PC-9 (cell line): ENCODE measurements at regions not wholly inside any gene's neighbourhood (a gene's known extent, or its start where the extent isn't known, plus 50 kb on each side); places are given as distances from the start of the nearest gene placed in this dataset.

Source experiments
- BruUV-seq: library from RNA; stranded (reverse); fragments of 400-500 nt; replicated peaks from 2 replicates; lab custom pipeline; 2021; lab: Mats Ljungman, UMichigan
- CTCF ChIA-PET: fragments of 300-600 bp; sonication (Branson Sonifier 250); formaldehyde crosslinking; loops from one replicate; lab custom pipeline; 2022; ENCODE audit warnings: antibody characterized with exemption; lab: Charles Lee
- POLR2A ChIA-PET: fragments of 300-600 bp; sonication (Branson Sonifier 250); formaldehyde crosslinking; loops from one replicate; lab custom pipeline; 2022; ENCODE audit warnings: antibody characterized with exemption; ENCODE audit not compliant: unreplicated experiment; lab: Charles Lee
- DNase-seq, 2 experiments: peaks; one replicate each; pipeline versions ENCODE4 v3.0.0 to v3.0.0-alpha.2; 2015 to 2022; ENCODE audit warnings: mixed read lengths in 1 of 2
- H2AFZ ChIP-seq: fragments of 200-600 bp; sonication (generic); 2 replicates; pipeline ENCODE4 v1.8.1; 2017; ENCODE audit warnings: antibody characterized with exemption
- H3F3A ChIP-seq: fragments of 200-600 bp; sonication (generic); 2 replicates; pipeline ENCODE4 v1.8.1; 2017; ENCODE audit warnings: antibody characterized with exemption, mild to moderate bottlenecking, low read depth; ENCODE audit not compliant: insufficient read depth
- H3K27ac ChIP-seq: fragments of 200-600 bp; sonication (generic); 2 replicates; pipeline ENCODE4 v1.6.1; 2016; ENCODE audit warnings: mixed run types
- H3K27me3 ChIP-seq: fragments of 200-600 bp; sonication (generic); 2 replicates; pipeline ENCODE4 v1.6.1; 2016; ENCODE audit warnings: low read depth, mixed run types; ENCODE audit not compliant: insufficient read depth
- H3K36me3 ChIP-seq: fragments of 200-600 bp; sonication (generic); 2 replicates; pipeline ENCODE4 v1.6.1; 2016; ENCODE audit warnings: low read depth, mixed run types
- H3K4me1 ChIP-seq: fragments of 200-600 bp; sonication (generic); replicated peaks from 2 replicates; pipeline ENCODE4 v1.6.1; 2016; ENCODE audit warnings: mixed run types; ENCODE audit not compliant: insufficient read depth
- H3K4me2 ChIP-seq: fragments of 200-600 bp; sonication (generic); 2 replicates; pipeline ENCODE4 v1.6.1; 2017; ENCODE audit warnings: mixed run types
- H3K4me3 ChIP-seq: fragments of 200-600 bp; sonication (generic); 2 replicates; pipeline ENCODE4 v1.6.1; 2016; ENCODE audit warnings: mixed run types
- H3K79me2 ChIP-seq: fragments of 200-600 bp; sonication (generic); 2 replicates; pipeline ENCODE4 v1.6.1; 2017; ENCODE audit warnings: low read depth, mixed run types
- H3K9me2 ChIP-seq: fragments of 200-600 bp; sonication (generic); 2 replicates; pipeline ENCODE4 v1.8.1; 2017; ENCODE audit warnings: mild to moderate bottlenecking; ENCODE audit not compliant: insufficient read depth
- H3K9me3 ChIP-seq: fragments of 200-600 bp; sonication (generic); 2 replicates; pipeline ENCODE4 v1.8.1; 2016; ENCODE audit warnings: low read depth; ENCODE audit not compliant: insufficient read depth
- H4K20me1 ChIP-seq: fragments of 200-600 bp; sonication (generic); 2 replicates; pipeline ENCODE4 v1.8.1; 2017; ENCODE audit not compliant: insufficient read depth
- CTCF ChIP-seq: fragments of 200-600 bp; sonication (generic); conservative IDR thresholded peaks from 2 replicates; pipeline ENCODE4 v1.6.1; 2017; ENCODE audit warnings: mixed run types, antibody characterized with exemption, mild to moderate bottlenecking, moderate library complexity
- EZH2 ChIP-seq: fragments of 200-600 bp; sonication (generic); IDR thresholded peaks from 2 replicates; pipeline ENCODE4 v1.8.0; 2017; ENCODE audit warnings: antibody characterized with exemption, low read depth
- intact Hi-C: fragments of 100-400 bp; cut with micrococcal nuclease; formaldehyde crosslinking; loops from one replicate; pipeline ENCODE4 v1.10.0; 2022; ENCODE audit not compliant: unreplicated experiment

GRCh38 chrX:15983034-15983433, 128.4 kb upstream of the AP1S2 start:
- no peaks in the 10 kb centered on the region for H3K4me1 ChIP-seq
- POLR2A ChIA-PET, result no interaction called here
- no peak overlapping the region for H2AFZ ChIP-seq
- H3K4me2 ChIP-seq, result no peak overlapping the region
- no peaks in the 10 kb centered on the region for H3K9me3 ChIP-seq
- H3K27ac ChIP-seq, result no peak overlapping the region
- no peaks in the 10 kb centered on the region for H3K27me3 ChIP-seq
- H3K9me2 ChIP-seq, result no peaks in the 10 kb centered on the region
- intact Hi-C loops, result no loop called here
- H3K79me2 ChIP-seq, result no peaks in the 10 kb centered on the region
- TF ChIP-seq EZH2, result no peak
- H3K36me3 ChIP-seq, result no peaks in the 10 kb centered on the region
- no peaks in the 10 kb centered on the region; the same call in 1 of the 2 replicates for H4K20me1 ChIP-seq
- H3K4me3 ChIP-seq, result no peak overlapping the region
- no peaks in the 10 kb centered on the region for H3F3A ChIP-seq
- DNase-seq, result no peak
- CTCF ChIA-PET, result no interaction called here
- no TSS peak for BruUV-seq

- Histone ChIP-seq H3K27ac (no peak overlapping the region), H3K27me3 (no peaks in the 10 kb centered on the region), H3K36me3 (no peaks in the 10 kb centered on the region), H3K9me2 (no peaks in the 10 kb centered on the region), H3K9me3 (no peaks in the 10 kb centered on the region), H2AFZ (no peak overlapping the region), H3K4me3 (no peak overlapping the region), H3F3A (no peaks in the 10 kb centered on the region), H3K4me2 (no peak overlapping the region), H3K79me2 (no peaks in the 10 kb centered on the region), H4K20me1 (no peaks in the 10 kb centered on the region), H3K4me1 (no peaks in the 10 kb centered on the region)
- CTCF ChIA-PET, result no interaction called here
- POLR2A ChIA-PET, result no interaction called here
- no peak for DNase-seq
- intact Hi-C loops, result no loop called here
- TF ChIP-seq EZH2, result no peak
- no peak for TF ChIP-seq CTCF
- BruUV-seq, result no TSS peak
Measured at GRCh38 chrX:15977644-15978043, 123.0 kb upstream of the AP1S2 start.

- H3K4me3 ChIP-seq, result no peak overlapping the region
Measured at GRCh38 chrX:15976396-15976795, 121.8 kb upstream of the AP1S2 start.

More at GRCh38 chrX:15976396-15976795, 121.8 kb upstream of the AP1S2 start:
- POLR2A ChIA-PET, result no interaction called here
- H3K4me1 ChIP-seq, result no peaks in the 10 kb centered on the region
- H4K20me1 ChIP-seq, result no peaks in the 10 kb centered on the region
- no peaks in the 10 kb centered on the region for H3K27me3 ChIP-seq
- no peak for TF ChIP-seq EZH2
- no peak for TF ChIP-seq CTCF
- DNase-seq, result no peak
- intact Hi-C loops, result no loop called here
- no peaks in the 10 kb centered on the region for H3K79me2 ChIP-seq
- no peak overlapping the region for H2AFZ ChIP-seq
- H3K27ac ChIP-seq, result no peak overlapping the region
- no peaks in the 10 kb centered on the region for H3F3A ChIP-seq
- no peaks in the 10 kb centered on the region for H3K9me2 ChIP-seq
- CTCF ChIA-PET, result no interaction called here
- no peaks in the 10 kb centered on the region for H3K36me3 ChIP-seq
- H3K9me3 ChIP-seq, result no peaks in the 10 kb centered on the region
- H3K4me2 ChIP-seq, result no peak overlapping the region
- no TSS peak for BruUV-seq
